RWPE1 (cell line): ENCODE measurements at regions not wholly inside any gene's neighbourhood (a gene's known extent, or its start where the extent isn't known, plus 50 kb on each side); places are given as distances from the start of the nearest gene placed in this dataset.

Experiments
- CTCF ChIA-PET: fragments of 350-600 bp; sonication (Branson Sonifier 250); formaldehyde crosslinking; extraction: SDS; loops from one replicate; lab custom pipeline; 2021; lab: Yijun Ruan, JAX
- POLR2A ChIA-PET: fragments of 400-600 bp; formaldehyde crosslinking; extraction: SDS; loops from one replicate; lab custom pipeline; 2020; ENCODE audit warnings: antibody characterized with exemption; ENCODE audit not compliant: low non-redundant PET; lab: Yijun Ruan, JAX
- DNase-seq: peaks from one replicate; pipeline ENCODE4 v3.0.0; 2012; ENCODE audit warnings: low spot score
- H3K27ac ChIP-seq: fragments of 450-650 bp; 2 replicates; pipeline ENCODE4 v1.5.1; 2017
- TF ChIP-seq, protein P1 (sequence below): fragments of 450-650 bp; conservative IDR thresholded peaks from 2 replicates; pipeline ENCODE4 v1.5.1; 2017; ENCODE audit warnings: low read depth, mild to moderate bottlenecking

DNA sequence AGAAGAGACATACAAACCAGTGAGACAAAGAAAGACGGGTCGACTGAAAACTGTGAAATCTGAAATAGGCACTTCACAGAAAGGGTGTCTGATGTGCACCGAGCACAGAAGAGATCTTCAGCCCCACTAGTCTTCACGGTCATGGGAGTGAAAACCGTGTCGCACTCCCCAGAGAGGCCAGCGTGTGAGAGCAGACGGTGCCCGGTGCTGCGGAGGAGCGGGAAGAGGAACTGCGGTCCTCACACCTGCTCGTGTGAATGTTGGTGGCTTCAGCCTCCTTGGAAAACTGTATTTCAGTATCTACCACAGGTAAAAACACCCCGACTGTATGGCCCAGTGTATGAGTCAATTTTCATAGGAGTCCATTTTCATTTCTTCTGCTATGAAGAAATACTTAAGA is 382.9 kb downstream of the BRD1 start:
- no peak for DNase-seq
- TF ChIP-seq, protein P1, sequence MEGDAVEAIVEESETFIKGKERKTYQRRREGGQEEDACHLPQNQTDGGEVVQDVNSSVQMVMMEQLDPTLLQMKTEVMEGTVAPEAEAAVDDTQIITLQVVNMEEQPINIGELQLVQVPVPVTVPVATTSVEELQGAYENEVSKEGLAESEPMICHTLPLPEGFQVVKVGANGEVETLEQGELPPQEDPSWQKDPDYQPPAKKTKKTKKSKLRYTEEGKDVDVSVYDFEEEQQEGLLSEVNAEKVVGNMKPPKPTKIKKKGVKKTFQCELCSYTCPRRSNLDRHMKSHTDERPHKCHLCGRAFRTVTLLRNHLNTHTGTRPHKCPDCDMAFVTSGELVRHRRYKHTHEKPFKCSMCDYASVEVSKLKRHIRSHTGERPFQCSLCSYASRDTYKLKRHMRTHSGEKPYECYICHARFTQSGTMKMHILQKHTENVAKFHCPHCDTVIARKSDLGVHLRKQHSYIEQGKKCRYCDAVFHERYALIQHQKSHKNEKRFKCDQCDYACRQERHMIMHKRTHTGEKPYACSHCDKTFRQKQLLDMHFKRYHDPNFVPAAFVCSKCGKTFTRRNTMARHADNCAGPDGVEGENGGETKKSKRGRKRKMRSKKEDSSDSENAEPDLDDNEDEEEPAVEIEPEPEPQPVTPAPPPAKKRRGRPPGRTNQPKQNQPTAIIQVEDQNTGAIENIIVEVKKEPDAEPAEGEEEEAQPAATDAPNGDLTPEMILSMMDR = no peak

DNA sequence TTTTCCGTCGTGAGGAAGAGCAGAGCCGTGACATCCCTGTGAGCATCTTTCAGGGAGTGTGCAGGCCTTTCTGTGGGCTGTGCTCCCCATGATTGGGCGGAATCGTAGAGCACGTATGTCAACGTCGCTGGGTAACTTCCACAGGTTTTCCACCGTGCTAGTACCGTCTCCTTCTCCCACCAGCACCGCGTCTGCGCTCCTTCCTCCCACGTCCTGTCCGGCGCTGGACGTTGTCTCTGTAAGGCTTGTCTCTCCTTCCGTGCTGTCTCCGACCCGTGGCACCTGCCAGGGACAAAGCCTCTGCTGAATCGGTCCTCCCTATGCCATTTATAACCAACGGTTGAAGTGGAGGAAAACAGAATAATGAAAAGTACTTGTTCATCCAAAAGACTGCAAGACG is 386.7 kb downstream of the BRD1 start:
- POLR2A ChIA-PET = no interaction called here
- TF ChIP-seq, protein P1 = no peak
- H3K27ac ChIP-seq = no peak overlapping the region
- CTCF ChIA-PET = no interaction called here
- DNase-seq = no peak

More for the DNA sequence above, 382.9 kb downstream of the BRD1 start:
- ChIA-PET CTCF (no interaction called here), POLR2A (no interaction called here)
- no peak overlapping the region for H3K27ac ChIP-seq

DNA sequence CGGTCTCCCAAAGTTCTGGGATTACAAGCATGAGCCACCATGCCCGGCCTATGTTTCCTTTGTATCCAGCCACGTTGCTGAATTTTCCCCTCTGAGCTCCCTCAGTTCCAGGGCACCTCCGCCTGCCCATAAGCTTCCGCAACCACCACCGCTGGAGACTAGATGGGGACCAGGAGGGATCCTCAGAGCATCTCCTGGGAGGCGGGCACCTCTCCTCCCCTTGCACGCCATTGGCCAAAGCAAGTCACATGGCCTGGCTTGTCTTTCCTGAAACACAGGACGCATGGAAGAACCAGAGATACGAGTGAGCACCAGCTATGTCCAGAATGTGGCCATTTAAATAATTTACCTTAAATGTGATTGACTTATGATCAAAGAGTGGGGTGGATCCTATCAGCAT is 388.3 kb downstream of the BRD1 start:
- DNase-seq = no peak
- H3K27ac ChIP-seq = no peak overlapping the region
- ChIA-PET CTCF (no interaction called here), POLR2A (no interaction called here)
- TF ChIP-seq, protein P1 = no peak

DNA sequence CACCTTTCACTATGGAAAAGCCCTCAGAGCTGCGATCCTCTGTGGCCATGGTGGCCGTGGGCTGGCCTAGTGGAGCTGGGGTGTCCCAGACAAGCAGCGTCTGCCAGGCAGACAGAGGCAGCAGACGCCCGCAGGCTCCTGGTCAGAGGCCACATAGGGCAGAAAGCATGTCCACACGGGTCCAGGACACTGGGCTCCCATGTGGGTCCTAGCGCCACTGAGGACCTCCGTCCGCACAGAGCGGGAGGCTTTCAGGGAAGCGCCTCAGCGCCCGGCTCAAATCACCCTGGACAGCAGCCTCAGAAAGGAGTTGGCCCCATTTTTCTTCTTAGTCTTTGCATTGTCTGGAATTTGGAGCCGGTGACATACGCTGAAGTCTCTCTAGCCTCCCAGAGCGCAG is 389.7 kb downstream of the BRD1 start:
- TF ChIP-seq, protein P1 = no peak
- ChIA-PET POLR2A (no interaction called here), CTCF (no interaction called here)
- H3K27ac ChIP-seq = no peak overlapping the region
- no peak for DNase-seq

DNA sequence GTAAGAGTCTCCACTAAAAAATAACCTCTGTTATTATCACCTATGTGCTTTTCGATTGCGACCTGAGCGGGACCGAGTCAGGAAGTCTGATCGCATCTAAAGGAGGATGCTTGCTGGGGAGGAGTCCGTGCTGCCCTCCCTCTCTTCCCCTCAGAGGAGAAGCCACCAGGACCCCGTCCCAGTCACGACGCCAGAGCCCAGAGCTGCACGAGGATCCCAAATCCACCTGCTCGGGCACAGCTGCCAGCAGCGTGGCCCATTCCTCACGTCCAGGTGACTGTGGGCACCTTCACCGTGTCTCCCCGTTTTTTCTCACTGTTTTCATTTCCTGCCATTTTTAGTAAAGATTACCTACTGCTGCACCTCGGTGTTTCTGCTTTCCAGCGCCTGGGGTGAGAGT is 390.3 kb downstream of the BRD1 start:
- DNase-seq = no peak
- ChIA-PET CTCF (no interaction called here), POLR2A (no interaction called here)
- TF ChIP-seq, protein P1 = no peak
- no peak overlapping the region for H3K27ac ChIP-seq

DNA sequence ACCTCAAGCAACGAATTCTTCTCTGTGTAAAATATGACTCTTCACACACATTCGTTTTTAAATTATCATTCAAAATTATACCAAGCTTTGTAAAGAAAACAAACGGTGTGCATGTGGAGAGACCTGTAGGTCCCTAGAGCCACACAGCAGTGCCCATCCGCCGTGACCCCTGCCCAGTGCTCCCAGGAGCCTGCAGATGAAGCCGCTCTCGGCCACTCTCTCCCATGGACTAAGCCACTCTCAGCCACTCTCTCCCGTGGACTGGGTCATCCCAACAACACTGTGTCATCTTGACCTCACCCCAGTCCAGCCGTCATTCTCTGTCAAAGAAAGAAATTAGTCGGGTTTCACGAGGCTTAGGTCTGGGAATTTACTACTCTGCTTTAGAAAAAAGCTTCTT is 391.6 kb downstream of the BRD1 start:
- ChIA-PET POLR2A (no interaction called here), CTCF (no interaction called here)
- TF ChIP-seq, protein P1 = no peak
- no peak overlapping the region for H3K27ac ChIP-seq
- no peak for DNase-seq

DNA sequence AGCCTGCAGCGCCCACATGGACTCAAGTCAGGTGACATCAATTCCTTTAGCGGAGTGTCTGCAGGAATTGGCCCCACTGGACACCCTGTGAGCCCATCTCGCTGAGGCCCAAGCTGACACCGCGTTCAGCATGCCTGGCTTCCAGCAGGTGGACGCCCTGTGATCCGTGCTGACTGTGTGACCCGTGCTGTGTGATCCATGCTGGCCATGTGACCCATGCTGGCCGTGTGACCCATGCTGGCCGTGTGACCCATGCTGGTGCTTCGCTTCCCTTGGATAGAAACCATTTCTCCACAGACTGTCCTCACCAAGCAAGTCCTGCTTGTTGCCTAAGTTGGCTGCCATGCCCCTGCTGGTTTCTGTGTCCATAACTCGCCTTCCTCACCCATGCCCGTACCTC is 392.1 kb downstream of the BRD1 start:
- DNase-seq = no peak
- H3K27ac ChIP-seq = no peak overlapping the region
- CTCF ChIA-PET = no interaction called here
- POLR2A ChIA-PET = no interaction called here
- TF ChIP-seq, protein P1 = no peak
